HG02798 (cell line): ENCODE measurements at regions not wholly inside any gene's neighbourhood (a gene's known extent, or its start where the extent isn't known, plus 50 kb on each side); places are given as distances from the start of the nearest gene placed in this dataset.
A peak's percentile ranks its signal among the peaks of the same experiment; 100 is the strongest.

Experiments
- ATAC-seq: cut with Tn5 transposase; IDR thresholded peaks from one replicate; pipeline ENCODE4 v1.9.1; 2021; ENCODE audit warnings: mild to moderate bottlenecking; ENCODE audit not compliant: unreplicated experiment, poor library complexity

DNA sequence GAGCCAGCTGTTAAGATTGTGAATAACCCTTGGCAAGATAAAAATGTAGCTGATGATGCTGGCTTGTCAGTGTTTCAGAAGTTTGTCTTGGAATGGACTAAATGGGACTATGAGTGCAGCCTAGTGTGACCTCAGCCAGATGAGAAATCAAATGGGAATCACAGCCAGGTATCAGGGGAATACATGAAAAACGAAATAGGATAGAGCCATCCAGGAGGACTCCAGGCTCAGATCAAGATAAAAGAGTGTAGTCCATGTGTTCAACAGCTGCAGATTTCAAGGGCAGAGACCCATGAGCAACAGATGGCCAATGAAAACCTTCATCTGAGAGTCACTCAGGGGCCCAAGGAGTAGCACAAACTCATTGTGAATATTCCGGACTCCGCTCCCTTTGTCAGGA lies 1080.9 kb upstream of the CADM2 start:
- no peak for ATAC-seq

DNA sequence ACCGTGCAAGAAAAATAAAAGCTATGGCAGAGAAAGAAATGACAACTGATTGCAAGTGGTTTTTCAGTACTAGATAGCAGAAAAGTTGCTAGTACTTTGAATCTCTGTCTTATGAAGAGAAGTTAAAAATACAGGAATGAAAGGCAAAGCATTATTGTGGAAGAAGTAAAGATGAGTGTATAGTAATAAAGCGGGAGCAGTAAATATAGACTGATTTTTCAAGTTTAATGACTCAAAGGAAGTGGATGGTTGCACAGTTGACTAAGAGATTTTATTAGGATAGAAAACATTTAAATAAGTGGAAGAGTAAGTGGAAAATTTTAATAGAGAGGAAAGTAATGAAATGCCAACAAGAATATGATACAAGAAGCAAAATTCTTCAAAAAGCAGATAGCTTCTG lies 1076.1 kb upstream of the CADM2 start:
- no peak for ATAC-seq

DNA sequence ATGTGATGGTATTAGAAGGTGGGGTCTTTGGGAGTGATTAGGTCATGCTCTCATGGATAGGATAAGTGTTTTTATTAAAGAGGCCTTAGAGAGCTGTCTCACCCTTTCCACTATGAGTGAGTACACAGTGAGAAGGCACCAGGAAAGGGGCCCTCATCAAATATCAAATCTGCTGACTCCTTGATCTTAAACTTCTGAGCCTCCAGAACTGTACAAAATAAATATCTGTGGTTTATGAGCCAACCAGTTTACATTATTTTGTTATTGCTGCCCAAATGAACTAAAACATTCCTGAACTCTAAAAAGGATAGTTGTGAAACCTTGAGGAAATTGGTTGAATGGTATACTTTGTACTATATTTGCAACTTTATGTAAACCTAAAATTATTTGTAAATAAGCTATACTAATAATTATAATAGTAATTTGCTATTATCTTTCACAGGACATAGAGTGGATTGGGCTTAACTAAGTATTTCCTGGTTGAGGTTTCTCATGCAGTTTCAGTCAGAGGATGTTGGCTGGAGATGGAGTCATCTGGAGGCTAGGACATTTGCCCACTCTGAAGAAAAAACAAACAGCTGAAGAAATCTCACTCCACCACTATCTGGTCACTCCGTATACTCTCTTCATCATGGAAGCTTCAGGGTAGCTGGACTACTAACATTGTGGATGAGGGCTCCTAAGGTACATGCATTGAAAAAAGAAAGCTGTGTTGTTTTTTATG lies 1068.6 kb upstream of the CADM2 start:
- no peak for ATAC-seq

DNA sequence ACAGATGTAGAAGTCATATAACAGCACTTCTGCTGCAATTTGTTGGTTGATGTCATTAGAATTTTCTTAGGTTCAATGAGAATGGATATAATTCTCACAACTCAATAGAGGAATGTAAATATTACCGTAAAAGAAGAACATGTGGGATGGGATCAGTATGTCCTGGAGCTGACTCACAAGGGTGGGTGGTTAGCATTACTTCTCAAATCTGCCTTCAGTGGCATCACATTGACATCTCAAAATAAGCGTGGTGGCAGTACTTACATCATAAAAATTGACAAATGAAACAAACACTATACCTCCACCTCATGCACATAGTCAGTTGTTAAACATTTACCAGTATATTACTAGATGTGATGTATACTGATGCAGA lies 1068.0 kb upstream of the CADM2 start:
- no peak for ATAC-seq

DNA sequence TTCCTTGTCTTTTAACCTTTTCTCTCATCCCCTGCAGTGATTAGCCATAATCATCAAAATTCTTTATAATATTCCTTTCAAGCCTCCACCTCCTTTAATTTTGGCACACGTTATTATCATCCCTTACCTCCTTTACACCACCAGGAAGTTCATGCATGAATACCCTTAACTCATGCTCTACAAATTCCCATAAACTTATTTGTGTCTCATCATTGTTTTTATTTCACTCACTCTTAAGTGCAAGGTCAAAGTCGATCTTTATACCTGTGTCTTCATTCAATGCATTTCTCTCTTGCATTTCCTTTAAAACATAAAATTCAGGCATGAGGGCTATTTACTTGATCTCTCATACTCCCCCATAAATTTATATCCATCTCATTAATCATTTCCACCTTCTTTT lies 1064.6 kb upstream of the CADM2 start:
- ATAC-seq: no peak

DNA sequence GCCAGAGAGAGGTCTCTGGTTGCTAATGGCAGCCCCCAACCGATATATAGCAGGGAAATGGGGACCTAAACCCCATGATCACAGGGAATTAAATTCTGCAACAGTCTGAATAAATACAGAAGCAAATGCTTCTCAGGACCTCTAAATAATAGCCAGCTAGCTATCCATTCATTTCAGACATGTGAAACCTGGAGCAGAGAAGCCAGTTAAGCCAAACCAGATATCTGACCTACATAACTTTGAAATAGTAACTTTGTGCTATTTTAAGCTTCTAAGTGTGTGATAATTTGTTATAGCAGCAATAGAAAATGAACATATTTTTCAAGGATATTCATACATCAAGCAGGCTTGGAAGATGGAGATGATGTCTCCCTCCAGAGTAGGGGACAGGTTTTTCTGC lies 1062.9 kb upstream of the CADM2 start:
- ATAC-seq: no peak

DNA sequence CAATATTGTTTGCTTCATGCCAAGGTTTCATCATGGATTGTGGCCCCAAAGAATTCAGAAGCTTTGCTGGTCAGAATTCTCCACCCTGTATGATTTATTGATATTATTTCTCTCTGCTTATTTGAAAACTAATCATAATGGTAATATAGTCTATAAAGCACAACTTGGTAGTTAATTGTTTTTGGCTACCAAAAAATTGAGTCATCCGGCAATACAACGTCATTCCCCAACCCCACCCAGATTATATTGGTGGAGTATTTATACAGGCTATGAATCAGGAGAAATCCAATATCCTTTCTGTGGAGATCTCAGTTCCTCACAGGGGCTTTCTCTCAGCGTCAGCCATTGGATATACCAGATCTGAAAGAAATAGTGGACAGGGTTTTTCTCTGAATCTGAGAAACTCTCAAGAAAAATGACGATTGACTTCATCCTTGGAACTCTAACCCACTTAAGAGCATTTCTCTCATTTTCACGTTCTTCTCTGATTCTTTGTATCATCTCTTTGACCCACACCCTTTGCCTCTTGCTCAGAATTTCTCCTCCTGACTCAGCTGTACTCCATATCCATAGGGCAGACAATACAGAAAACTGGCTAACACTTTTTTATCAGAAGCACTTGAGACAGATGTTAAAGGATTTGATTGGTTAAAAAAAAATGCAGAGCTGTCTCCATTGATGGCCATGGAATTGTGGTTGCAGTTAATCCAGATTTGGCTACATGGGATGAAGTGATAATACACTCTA lies 1055.8 kb upstream of the CADM2 start:
- no peak for ATAC-seq

DNA sequence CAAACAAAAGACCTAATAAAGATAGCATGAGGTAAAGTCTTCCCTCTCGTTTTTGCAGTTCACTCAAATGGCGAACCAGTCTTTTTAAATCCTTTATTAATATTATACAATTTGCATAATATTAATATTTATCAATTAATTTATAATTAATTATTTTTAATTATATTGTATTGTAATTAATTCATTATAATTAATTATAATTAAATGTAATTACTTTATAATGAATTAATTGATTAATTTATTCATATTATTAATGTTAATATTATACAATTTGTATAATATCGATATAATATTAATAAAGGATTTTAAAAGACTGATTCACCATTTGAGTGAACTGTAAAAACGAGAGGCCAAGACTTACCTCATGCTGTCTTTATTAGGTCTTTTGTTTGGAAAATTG lies 1045.4 kb upstream of the CADM2 start:
- no peak for ATAC-seq

DNA sequence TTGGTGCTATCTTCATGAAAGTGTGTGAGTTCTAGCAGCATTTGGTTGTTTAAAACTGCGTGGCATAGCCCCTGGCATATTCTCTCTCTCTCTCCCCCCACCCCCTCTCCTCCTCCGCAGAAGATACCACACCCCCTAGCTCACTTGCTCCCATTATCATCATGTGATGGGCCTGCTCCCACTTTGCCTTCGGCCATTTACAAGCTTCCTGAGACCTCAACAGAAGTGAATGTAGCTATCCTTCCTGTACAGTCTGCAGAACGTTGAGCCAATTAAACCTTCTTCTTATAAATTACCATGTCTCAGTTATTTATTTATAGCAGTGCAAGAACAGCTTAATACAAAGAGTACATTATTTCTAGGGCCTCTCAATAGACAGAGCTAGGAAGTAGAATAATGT lies 1032.5 kb upstream of the CADM2 start:
- no peak for ATAC-seq

DNA sequence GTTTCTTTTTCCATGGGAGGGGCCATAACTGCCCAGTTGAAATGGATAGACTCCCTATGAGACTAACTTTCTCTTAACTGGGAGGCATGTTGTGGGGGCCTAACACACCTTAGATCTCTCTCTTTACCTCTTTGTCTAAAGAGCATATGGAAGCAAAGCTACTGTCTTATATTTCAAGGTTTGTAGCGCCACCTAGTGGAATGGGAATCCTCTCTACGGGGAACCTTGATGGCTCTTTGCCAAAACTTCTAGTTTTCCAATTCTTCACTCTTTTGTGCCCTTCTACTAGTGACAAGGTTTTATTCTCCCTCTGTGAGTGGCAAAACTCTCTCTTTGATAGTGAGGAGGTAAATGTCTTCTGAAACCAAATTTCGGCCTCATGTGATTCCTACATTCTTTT lies 1030.4 kb upstream of the CADM2 start:
- ATAC-seq: no peak

DNA sequence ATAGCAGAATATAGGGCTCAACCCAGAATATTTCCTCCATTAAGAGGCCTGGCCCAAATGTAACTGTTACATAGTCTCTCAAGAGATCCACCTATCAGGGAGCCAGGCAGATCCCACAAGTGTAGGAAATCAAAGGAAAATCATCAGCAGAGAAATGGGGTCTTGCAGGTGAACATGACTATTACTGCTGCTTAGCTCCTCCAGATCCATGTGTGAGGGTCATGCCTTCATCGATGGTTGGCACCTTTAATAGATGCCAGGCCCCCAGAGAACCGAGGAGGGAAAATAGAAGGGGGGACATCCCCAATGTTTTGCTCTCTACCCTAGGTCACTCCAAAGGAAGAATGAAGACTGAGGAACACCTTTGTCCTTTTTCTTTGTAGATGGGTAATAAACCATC lies 1029.9 kb upstream of the CADM2 start:
- no peak for ATAC-seq

DNA sequence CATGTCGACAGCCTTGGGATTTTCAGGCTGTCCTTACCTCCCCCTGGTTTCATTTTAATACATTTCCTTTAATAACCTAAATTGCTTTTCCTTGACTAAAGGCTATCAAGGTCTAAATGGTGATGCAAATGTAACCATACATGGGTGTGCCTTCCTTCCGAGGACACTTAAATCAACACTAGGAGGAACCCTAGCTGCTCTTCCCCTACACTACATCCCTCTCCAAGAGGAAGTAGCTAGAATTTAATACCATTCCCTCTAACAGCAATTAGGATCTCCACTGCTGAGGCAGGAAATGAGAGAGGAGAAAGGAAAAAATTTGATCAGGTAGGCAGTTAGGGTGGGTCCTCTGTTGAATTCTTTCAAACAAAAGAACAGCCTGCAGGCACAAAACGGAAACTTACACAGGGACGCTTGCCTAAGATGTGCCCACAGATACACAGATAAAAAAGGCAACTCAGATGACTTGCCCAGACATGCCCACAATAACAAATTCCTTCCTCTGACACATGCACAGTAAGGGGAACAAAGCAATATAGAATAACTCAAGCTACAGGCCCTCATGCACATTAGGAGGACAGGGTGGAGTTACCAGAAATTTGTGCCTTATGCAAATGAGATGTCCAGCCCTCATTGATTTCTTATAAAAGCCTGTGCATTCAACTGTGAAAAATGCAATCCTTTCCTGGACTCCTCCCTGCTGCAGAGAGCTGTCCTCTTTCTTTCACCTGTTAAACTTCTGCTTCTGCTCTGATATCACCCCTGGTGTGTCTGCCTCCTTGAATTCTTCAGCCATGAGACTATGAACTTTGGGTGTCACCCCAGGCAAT lies 1024.4 kb upstream of the CADM2 start:
- ATAC-seq: peak; percentile 62

DNA sequence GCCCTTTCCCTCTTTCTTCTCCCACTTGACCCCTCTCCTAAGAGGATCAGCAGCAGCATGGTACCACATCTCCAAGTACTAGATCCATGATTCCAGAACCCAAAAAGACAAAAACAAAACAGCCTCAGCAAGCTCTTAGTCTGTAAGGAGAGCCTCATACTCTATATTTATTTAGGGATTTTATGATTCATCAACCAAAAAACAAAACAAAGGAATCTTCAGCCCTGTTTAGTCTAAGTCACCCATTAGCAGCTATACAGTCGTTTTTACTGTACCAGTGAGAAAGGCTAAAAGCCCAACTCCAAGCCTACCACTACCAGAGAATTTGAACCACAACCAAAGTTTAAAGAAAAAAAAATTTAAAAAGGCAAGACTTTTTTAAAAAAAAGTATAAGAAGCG lies 1020.3 kb upstream of the CADM2 start:
- no peak for ATAC-seq

DNA sequence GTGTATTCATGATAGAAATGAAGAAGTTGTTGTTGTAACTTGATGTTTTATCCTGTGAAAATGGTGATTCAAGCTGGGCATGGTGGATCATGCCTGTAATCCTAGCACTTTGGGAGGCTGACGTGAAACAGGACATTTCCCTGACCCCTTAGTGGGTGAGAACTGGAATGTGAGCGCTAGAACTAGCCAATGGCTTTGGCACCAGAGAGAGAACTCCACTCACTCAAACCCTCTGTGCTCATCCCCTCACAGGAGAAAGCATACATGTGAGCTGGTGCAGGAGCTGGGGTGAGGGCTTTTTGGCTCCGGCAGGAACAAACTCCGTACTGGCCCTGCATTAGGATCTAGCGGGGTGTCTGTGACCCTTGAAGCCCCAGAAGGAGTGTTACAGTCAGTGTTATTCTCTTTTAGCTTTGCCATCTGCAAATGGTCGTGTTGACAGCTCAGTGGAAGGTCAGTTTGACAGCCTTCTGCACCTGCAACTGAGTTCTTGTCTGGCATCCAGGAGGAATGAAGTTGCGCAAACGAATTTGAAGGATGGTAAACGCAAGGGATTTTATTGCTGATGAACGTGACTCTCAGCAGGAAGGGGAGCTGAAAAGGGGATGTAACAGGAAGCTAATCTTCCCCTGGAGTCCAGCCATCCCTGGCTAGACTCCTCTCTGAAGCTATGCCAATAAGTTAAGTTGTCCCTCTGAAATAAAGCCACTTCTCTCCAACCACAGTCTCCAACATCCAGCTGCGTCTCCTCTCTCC lies 1016.6 kb upstream of the CADM2 start:
- ATAC-seq: no peak

DNA sequence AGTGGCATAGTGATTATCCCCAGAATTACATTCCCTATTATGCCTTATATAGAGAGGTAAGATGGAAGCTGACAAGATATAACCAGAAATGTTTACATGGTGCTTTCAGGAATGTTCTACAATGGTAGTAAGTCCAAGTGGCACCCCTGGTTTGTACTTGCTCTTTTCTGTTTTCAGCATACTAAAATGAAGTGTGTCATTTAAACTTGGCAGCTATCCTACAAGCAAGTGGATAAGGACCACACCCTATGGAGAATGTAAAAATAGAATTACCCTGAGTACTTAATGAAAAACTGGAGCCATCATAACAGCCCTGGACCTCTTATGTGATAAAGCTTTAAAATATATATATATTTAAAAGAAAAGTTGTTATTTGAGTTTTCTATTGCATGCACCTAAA lies 1012.7 kb upstream of the CADM2 start:
- no peak for ATAC-seq

DNA sequence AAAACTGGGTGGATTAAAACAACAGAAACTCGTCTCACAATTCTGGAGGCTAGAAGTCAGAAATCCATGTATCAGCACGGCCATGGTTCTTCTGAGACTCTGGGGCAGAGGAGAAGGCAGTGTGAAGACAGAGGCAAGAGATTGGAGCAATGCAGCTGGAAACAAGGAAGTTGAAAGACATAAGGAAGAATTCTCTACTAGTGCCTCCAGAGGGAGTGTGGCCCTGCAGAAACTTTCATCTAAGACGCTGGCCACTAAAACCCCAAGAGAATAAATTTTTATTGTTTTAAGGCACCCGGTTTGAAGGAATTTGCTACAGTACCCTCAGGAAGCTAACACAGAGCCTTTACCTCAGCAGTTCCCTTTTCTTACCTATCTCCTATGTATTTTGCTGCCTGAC lies 1012.2 kb upstream of the CADM2 start:
- no peak for ATAC-seq

DNA sequence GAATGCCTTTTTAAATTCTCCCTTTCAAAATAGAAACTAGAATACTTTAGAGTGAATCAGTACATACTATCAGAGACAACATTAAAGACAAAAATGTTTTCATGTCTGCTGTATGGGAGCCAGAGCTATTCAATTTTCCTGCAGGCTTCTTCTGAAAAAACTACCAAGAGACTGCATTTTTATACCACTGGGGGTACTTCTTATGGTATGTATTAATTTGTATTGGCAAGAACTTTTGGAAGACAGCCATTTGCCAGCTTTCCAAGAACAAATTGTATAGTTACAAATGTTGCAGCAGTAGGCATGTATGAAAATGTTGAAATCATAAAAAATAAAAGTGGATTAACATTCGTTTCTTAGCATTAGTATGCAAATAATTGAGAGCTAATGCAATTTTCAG lies 1010.0 kb upstream of the CADM2 start:
- no peak for ATAC-seq

DNA sequence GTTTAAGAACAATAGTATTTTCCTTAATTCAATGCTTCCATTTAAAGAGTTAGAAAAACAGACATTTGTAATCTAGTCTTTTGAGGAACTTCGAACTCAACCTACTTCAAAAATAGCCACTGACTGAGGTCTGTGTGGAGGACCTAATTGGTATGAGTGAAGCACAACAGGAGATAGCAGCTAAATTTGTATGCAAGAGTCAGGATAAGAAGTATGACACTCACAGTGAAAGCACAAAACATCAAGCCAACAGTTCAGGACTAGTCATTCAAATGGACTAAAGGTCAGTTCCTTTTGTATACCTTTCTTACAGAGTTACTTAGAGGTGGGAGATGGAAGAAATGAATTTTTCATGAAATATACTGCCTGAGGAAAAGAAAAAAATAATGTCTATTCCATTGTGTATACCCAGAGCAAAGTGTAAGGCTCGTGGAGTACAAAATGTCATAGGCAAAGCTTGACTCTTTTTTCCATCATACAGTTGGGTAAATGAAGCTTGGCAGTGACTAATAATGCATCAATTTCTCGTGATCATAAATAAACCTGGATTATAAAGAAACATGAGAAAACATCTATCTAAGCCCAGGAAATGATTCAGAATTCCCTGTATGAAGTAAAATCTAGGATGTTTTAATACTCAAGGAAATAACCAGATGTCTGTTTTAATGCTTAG lies 1005.2 kb upstream of the CADM2 start:
- ATAC-seq: no peak

DNA sequence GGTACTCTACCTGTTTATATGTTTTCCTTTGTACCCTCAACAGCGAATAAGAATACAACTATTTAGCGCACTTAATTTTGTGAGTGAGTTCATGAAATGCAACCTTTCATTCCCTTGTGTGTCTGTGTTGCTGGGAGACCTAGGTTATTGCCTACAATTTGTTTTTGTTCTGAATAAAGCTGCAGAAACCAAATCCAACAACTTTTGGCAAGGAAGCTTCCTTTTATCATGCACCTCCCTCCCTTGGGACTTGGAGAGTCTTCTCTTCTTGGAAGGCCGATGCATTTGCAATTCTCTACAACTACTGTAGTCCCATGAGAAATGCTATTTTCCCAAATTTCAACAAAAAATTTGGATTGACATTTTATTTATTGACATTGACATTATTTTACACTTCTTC lies 1002.4 kb upstream of the CADM2 start:
- no peak for ATAC-seq

DNA sequence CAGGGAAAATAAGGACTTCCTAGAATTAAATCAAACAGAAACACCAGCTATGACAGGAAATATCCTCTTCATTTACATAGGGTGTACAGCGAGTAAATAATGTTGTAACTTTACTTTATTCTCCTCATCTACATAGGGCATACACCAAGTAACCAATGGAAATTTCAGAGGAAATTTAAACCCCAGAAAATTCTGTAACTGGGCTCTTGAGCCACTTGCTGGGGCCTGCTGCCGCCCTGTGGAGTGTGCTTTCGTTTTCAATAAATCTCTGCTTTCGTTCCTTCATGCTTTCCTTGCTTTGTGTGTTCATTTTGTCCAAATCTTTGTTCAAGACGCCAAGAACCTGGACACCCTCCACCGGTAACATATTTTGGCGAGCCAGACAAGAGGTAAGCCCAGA lies 990.4 kb upstream of the CADM2 start:
- ATAC-seq: no peak
